ENCODE measurements at regions not wholly inside any gene's neighbourhood (a gene's known extent, or its start where the extent isn't known, plus 50 kb on each side); places are given as distances from the start of the nearest gene placed in this dataset.

DNA sequence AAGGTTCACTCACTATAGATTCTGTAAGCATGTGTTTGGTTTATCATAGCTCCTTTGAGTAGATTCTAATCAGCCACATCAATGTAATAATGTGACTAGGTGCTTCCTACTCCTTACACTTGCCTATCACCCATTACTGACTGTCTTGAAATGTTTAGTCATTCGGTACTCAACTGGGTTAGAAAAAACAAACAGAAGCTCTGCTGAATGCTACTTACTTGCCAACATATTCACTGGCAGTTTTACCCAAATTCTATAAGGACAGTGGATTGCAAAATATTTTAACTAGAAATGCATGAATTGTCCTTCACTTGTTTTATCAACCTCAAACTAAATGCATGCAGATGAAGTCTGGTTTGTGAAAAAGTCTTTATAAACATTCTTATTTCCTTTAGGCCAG is 352.1 kb upstream of the ALCAM start:
- Histone ChIP-seq H3K4me3 (ENCODE audit: low read length) (no peak overlapping the region), H3K36me3 (ENCODE audit: control insufficient read depth, insufficient read depth, low read length) (no peaks in the 10 kb centered on the region), H3K27ac (ENCODE audit: low read length) (no peak overlapping the region), H3K4me1 (ENCODE audit: control insufficient read depth, insufficient read depth, low read length) (no peaks in the 10 kb centered on the region), H3K27me3 (ENCODE audit: control insufficient read depth, insufficient read depth, low read length) (no peaks in the 10 kb centered on the region), H3K9me3 (ENCODE audit: control insufficient read depth, insufficient read depth, low read length) (no peaks in the 10 kb centered on the region)
- no peak for ATAC-seq
- H3K9me3 Mint-ChIP-seq, result peaks cover 5 to 7% of the 10 kb centered on the region in 2 donors
- no peaks in the 10 kb centered on the region for H3K27me3 Mint-ChIP-seq (ENCODE audit: low read depth in 2 of 2)
- intact Hi-C loops (cut with micrococcal nuclease), result no loop called here
- TF ChIP-seq, protein P1, sequence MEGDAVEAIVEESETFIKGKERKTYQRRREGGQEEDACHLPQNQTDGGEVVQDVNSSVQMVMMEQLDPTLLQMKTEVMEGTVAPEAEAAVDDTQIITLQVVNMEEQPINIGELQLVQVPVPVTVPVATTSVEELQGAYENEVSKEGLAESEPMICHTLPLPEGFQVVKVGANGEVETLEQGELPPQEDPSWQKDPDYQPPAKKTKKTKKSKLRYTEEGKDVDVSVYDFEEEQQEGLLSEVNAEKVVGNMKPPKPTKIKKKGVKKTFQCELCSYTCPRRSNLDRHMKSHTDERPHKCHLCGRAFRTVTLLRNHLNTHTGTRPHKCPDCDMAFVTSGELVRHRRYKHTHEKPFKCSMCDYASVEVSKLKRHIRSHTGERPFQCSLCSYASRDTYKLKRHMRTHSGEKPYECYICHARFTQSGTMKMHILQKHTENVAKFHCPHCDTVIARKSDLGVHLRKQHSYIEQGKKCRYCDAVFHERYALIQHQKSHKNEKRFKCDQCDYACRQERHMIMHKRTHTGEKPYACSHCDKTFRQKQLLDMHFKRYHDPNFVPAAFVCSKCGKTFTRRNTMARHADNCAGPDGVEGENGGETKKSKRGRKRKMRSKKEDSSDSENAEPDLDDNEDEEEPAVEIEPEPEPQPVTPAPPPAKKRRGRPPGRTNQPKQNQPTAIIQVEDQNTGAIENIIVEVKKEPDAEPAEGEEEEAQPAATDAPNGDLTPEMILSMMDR (IDR thresholded peaks at IDR 0.05), result no peak
- no peak overlapping the region for H3K27ac Mint-ChIP-seq
- no peak for DNase-seq
- 80% methylated on average over 1 of the region's 1 CpG for WGBS (ENCODE audit: insufficient coverage)
- H3K4me1 Mint-ChIP-seq, result no peaks in the 10 kb centered on the region
- H3K4me3 Mint-ChIP-seq, result no peak overlapping the region
- H3K36me3 Mint-ChIP-seq, result no peaks in the 10 kb centered on the region

DNA sequence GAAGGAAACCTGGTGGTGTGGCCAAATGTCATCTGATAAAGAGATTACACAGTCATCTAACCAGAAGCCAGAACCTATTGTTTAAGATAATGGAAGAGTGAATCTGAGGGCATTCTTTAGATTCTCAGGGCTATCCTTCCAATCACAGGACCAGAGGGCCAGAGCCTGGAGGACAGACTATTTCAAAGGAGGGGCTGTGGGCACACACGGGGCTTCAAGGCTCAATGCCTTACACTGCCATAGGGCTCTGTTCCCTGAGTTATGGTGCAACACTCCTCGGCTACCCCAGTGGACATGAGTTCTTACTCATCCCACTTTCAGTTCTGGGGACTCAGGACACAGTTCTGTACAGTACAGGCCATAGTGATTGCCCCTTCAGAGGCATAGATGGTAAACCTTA is 343.9 kb upstream of the ALCAM start:
- H3K9me3 Mint-ChIP-seq, result peaks cover 2 to 9% of the 10 kb centered on the region in 2 donors
- Histone ChIP-seq H3K36me3 (ENCODE audit: control insufficient read depth, insufficient read depth, low read length) (no peaks in the 10 kb centered on the region), H3K9me3 (ENCODE audit: control insufficient read depth, insufficient read depth, low read length) (no peaks in the 10 kb centered on the region), H3K27ac (ENCODE audit: low read length) (no peak overlapping the region), H3K4me1 (ENCODE audit: control insufficient read depth, insufficient read depth, low read length) (no peaks in the 10 kb centered on the region), H3K27me3 (ENCODE audit: control insufficient read depth, insufficient read depth, low read length) (no peaks in the 10 kb centered on the region), H3K4me3 (ENCODE audit: low read length) (no peak overlapping the region)
- intact Hi-C loops (cut with micrococcal nuclease), result no loop called here
- TF ChIP-seq, protein P1 (IDR thresholded peaks at IDR 0.05), result no peak
- H3K27ac Mint-ChIP-seq, result no peak overlapping the region
- H3K4me3 Mint-ChIP-seq, result no peak overlapping the region
- 70% methylated on average over 2 of the region's 2 CpGs for WGBS (ENCODE audit: insufficient coverage)
- H3K4me1 Mint-ChIP-seq, result no peaks in the 10 kb centered on the region
- H3K36me3 Mint-ChIP-seq, result no peaks in the 10 kb centered on the region
- DNase-seq (no peak), ATAC-seq (no peak)
- H3K27me3 Mint-ChIP-seq (ENCODE audit: low read depth in 2 of 2), result no peaks in the 10 kb centered on the region

DNA sequence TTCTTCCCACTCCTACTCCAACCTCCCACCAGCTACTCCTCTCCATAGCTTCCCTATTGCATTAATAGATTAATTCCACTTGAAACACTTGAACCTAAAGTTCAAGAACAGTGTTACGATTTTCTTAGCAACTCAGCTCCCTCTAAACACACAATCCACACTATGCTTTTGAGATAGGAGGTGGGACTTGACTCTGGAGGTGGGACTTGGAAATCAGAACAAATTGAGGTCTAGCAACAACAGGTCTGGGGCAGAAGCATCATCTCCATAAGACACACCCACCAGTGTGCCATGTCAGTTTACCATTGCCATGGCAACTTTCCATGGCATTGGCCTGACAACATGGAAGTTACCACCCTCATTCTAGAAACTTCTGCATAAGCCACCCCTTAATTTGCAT is 336.5 kb upstream of the ALCAM start:
- no peaks in the 10 kb centered on the region for H3K27me3 ChIP-seq (ENCODE audit: control insufficient read depth, insufficient read depth, low read length)
- no peaks in the 10 kb centered on the region for H3K4me1 ChIP-seq (ENCODE audit: control insufficient read depth, insufficient read depth, low read length)
- H3K27ac ChIP-seq (ENCODE audit: low read length), result no peak overlapping the region
- intact Hi-C loops (cut with micrococcal nuclease), result no loop called here
- Mint-ChIP-seq H3K9me3 (peaks cover 3 to 5% of the 10 kb centered on the region in 2 donors), H3K36me3 (no peaks in the 10 kb centered on the region), H3K27me3 (ENCODE audit: low read depth in 2 of 2) (no peaks in the 10 kb centered on the region), H3K27ac (no peak overlapping the region), H3K4me1 (no peaks in the 10 kb centered on the region), H3K4me3 (no peak overlapping the region)
- H3K9me3 ChIP-seq (ENCODE audit: control insufficient read depth, insufficient read depth, low read length), result no peaks in the 10 kb centered on the region
- no peak for ATAC-seq
- no peak for DNase-seq
- no peaks in the 10 kb centered on the region for H3K36me3 ChIP-seq (ENCODE audit: control insufficient read depth, insufficient read depth, low read length)
- no CpG with 5 or more reads among the region's 1 CpG for WGBS (ENCODE audit: insufficient coverage)
- TF ChIP-seq, protein P1 (IDR thresholded peaks at IDR 0.05), result no peak
- no peak overlapping the region for H3K4me3 ChIP-seq (ENCODE audit: low read length)

DNA sequence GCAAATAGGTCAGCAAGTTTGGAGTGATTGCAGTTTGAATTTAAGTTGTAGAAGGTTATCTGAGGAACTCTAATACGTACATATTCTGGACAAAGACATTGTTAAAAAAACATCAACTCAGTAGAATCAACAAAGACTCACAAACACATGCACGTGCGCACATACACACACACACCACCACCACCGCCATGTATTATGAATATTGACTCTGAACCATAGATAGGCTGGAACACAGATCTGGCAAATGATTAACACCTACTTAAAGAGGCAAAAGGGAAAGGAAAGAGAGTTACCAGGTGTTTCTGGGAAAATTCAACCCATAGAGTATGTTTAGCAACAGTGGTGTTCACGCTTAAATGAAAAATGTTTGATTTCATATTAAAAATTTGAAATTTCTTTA is 334.2 kb upstream of the ALCAM start:
- no peak overlapping the region for H3K27ac Mint-ChIP-seq
- H3K36me3 Mint-ChIP-seq, result no peaks in the 10 kb centered on the region
- H3K27me3 Mint-ChIP-seq (ENCODE audit: low read depth in 2 of 2), result no peaks in the 10 kb centered on the region
- H3K4me1 Mint-ChIP-seq, result no peaks in the 10 kb centered on the region
- intact Hi-C loops (cut with micrococcal nuclease), result no loop called here
- H3K4me1 ChIP-seq (ENCODE audit: control insufficient read depth, insufficient read depth, low read length), result no peaks in the 10 kb centered on the region
- H3K36me3 ChIP-seq (ENCODE audit: control insufficient read depth, insufficient read depth, low read length), result no peaks in the 10 kb centered on the region
- WGBS (ENCODE audit: insufficient coverage), result 100% methylated on average over 2 of the region's 5 CpGs
- H3K4me3 ChIP-seq (ENCODE audit: low read length), result no peak overlapping the region
- no peak overlapping the region for H3K27ac ChIP-seq (ENCODE audit: low read length)
- no peak overlapping the region for H3K4me3 Mint-ChIP-seq
- H3K27me3 ChIP-seq (ENCODE audit: control insufficient read depth, insufficient read depth, low read length), result no peaks in the 10 kb centered on the region
- H3K9me3 Mint-ChIP-seq, result peaks cover 2 to 3% of the 10 kb centered on the region in 2 donors
- DNase-seq (no peak), ATAC-seq (no peak)
- no peaks in the 10 kb centered on the region for H3K9me3 ChIP-seq (ENCODE audit: control insufficient read depth, insufficient read depth, low read length)
- TF ChIP-seq, protein P1 (IDR thresholded peaks at IDR 0.05), result no peak
